ENCODE measurements at regions not wholly inside any gene's neighbourhood (a gene's known extent, or its start where the extent isn't known, plus 50 kb on each side); places are given as distances from the start of the nearest gene placed in this dataset.

GRCh38 chr6:66662721-66663507 lies 955.9 kb upstream of the EYS start:
- DNase-seq = no peak

GRCh38 chr6:66662196-66662595 lies 955.2 kb upstream of the EYS start:
- peak; percentile 26 for DNase-seq

GRCh38 chr6:66655420-66655819 lies 948.4 kb upstream of the EYS start:
- no peak for DNase-seq

GRCh38 chr6:66638518-66638917 lies 931.5 kb upstream of the EYS start:
- DNase-seq = no peak

- DNase-seq = no peak
These were observed 931.1 kb upstream of the EYS start for GRCh38 chr6:66638099-66638498.

GRCh38 chr6:66628917-66629316 lies 921.9 kb upstream of the EYS start:
- DNase-seq = peak; percentile 18

GRCh38 chr6:66623050-66623449 lies 916.0 kb upstream of the EYS start:
- DNase-seq = peak; percentile 22

- no peak for DNase-seq
These were observed 898.9 kb upstream of the EYS start for GRCh38 chr6:66605971-66606370.

- DNase-seq = no peak
These were observed 898.0 kb upstream of the EYS start for GRCh38 chr6:66605011-66605410.

GRCh38 chr6:66599541-66599940 lies 892.5 kb upstream of the EYS start:
- DNase-seq = no peak

- no peak for DNase-seq
These were observed 871.3 kb upstream of the EYS start for GRCh38 chr6:66578362-66578761.

GRCh38 chr6:66568271-66568670 lies 861.2 kb upstream of the EYS start:
- DNase-seq = no peak

- no peak for DNase-seq
These were observed 854.5 kb upstream of the EYS start for GRCh38 chr6:66561479-66561878.

GRCh38 chr6:66558189-66558588 lies 851.2 kb upstream of the EYS start:
- DNase-seq = no peak

GRCh38 chr6:66556936-66557335 lies 849.9 kb upstream of the EYS start:
- DNase-seq = no peak

GRCh38 chr6:66555082-66555481 lies 848.1 kb upstream of the EYS start:
- no peak for DNase-seq

GRCh38 chr6:66553441-66553840 lies 846.4 kb upstream of the EYS start:
- no peak for DNase-seq

GRCh38 chr6:66538551-66539135 lies 831.6 kb upstream of the EYS start:
- no peak for DNase-seq

GRCh38 chr6:66533921-66534404 lies 826.9 kb upstream of the EYS start:
- DNase-seq = no peak

GRCh38 chr6:66526061-66526460 lies 819.0 kb upstream of the EYS start:
- DNase-seq = no peak

- DNase-seq = no peak
These were observed 815.8 kb upstream of the EYS start for GRCh38 chr6:66522864-66523263.

GRCh38 chr6:66516377-66516776 lies 809.4 kb upstream of the EYS start:
- DNase-seq = no peak

- no peak for DNase-seq
These were observed 801.4 kb upstream of the EYS start for GRCh38 chr6:66508433-66508832.

- no peak for DNase-seq
These were observed 792.8 kb upstream of the EYS start for GRCh38 chr6:66499851-66500250.

GRCh38 chr6:66496659-66497058 lies 789.6 kb upstream of the EYS start:
- DNase-seq = no peak
